GM06990 (cell line): ENCODE measurements at regions not wholly inside any gene's neighbourhood (a gene's known extent, or its start where the extent isn't known, plus 50 kb on each side); places are given as distances from the start of the nearest gene placed in this dataset.

Experiments
- DNase-seq: peaks from one replicate; pipeline ENCODE4 v3.0.0-alpha.2; 2011; ENCODE audit not compliant: insufficient read length; ENCODE audit errors: extremely low read depth
- H3K27me3 ChIP-seq: replicated peaks from 2 replicates; pipeline ENCODE4 v1.6.0; 2011; ENCODE audit warnings: low read length; ENCODE audit not compliant: control insufficient read depth, insufficient read depth
- H3K36me3 ChIP-seq: 2 replicates; pipeline ENCODE4 v1.5.1; 2011; ENCODE audit warnings: low read length; ENCODE audit not compliant: control insufficient read depth, insufficient read depth
- H3K4me3 ChIP-seq: replicated peaks from 2 replicates; pipeline ENCODE4 v1.5.1; 2011; ENCODE audit warnings: low read depth, mild to moderate bottlenecking, control low read depth, low read length
- CTCF ChIP-seq: IDR thresholded peaks from 2 replicates; pipeline ENCODE4 v1.5.1; 2011; ENCODE audit warnings: low read length, control low read depth, mild to moderate bottlenecking, inconsistent platforms; ENCODE audit not compliant: insufficient read depth, poor library complexity, severe bottlenecking

- DNase-seq = no peak
- Histone ChIP-seq H3K27me3 (no peaks in the 10 kb centered on the region; the same call in 1 of the 2 replicates), H3K36me3 (no peaks in the 10 kb centered on the region), H3K4me3 (no peak overlapping the region)
- TF ChIP-seq CTCF = no peak
These were observed 375.2 kb downstream of the SHANK2 start for GRCh38 chr11:70877151-70877550.

DNA sequence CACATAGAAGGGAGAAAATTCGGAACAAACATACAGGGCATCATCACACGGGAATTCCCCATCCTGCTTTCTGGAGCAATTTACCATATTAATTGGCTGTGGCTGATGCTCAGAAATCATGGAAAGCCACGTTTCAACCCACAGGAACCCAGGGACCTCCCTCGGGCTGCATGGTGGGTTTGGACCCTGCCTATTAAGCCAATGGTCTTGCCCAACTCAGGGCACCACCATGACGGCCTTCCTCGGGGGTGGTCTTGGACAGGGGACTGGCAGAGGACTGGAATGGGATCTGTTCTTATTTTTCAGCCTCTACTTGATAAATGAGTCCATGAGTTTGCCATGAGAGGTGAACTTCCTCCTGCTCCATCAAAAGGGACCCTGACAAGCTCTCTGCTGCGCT is 374.0 kb downstream of the SHANK2 start:
- H3K4me3 ChIP-seq = no peak overlapping the region

GRCh38 chr11:70879601-70880285 is 372.6 kb downstream of the SHANK2 start:
- DNase-seq = no peak
- H3K36me3 ChIP-seq = no peaks in the 10 kb centered on the region
- H3K27me3 ChIP-seq = no peaks in the 10 kb centered on the region; the same call in 1 of the 2 replicates
- H3K4me3 ChIP-seq = no peak overlapping the region
- no peak for TF ChIP-seq CTCF

More for the DNA sequence above, 374.0 kb downstream of the SHANK2 start:
- DNase-seq = no peak
- H3K36me3 ChIP-seq = no peaks in the 10 kb centered on the region
- H3K27me3 ChIP-seq = no peaks in the 10 kb centered on the region; the same call in 1 of the 2 replicates
- no peak for TF ChIP-seq CTCF

DNA sequence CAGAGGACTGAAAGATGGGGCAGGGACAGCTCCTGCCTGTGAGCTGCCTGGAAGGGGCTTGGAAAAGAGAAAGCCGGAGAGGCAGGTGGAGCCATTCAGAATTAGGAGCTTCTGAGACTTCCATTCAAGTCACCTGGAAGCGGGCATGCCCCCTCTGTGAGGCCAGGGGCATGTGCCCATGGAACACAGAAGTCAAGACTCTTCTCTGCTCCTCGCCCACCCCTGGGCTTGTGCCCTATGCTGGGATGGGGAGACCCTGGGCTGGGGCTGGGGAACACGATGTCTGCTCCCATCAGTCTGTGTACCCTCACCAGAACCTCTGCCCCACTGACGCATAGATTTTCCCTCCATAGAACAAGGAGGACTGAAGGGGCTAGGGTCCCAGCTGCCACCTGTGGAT is 372.0 kb downstream of the SHANK2 start:
- no peak for DNase-seq
- no peak for TF ChIP-seq CTCF
- H3K4me3 ChIP-seq = no peak overlapping the region
- H3K36me3 ChIP-seq = no peaks in the 10 kb centered on the region
- H3K27me3 ChIP-seq = no peaks in the 10 kb centered on the region; the same call in 1 of the 2 replicates

DNA sequence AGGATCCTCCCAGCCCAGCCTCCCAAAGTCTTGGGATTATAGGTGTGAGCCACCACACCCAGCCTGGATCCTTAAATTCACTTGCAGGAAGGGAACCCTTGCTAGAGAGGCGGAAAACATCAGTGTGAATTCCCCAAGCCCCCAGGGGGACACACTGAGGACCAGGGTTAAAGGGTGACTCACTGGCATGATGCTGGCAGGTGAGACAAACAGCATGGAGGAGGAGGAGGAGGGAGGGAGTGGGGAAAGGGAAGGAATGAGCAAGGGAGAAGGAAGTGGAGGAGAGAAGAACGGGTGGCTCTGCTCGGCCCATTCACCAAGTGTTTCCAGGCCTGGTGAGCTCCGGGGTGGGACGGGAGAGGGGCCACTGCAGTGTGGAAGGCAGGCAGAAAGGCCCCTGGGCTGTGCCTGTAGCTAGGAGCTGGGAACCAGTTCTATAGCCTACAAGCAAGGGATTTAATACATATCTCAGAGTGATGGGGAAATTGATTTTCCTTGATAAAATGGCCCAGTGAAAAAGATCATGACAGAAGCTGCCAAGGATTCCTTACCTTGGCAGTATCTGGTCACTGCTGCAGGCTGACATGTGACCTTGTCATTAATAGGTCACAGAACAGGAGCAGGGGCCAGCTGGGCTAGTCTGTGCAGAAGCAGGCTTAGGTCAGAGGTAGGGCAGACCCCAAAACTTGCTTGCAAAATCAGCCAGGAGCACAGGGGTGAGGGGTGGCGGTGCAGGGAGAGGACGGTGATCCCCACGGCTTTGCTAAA is 370.2 kb downstream of the SHANK2 start:
- no peak overlapping the region for H3K4me3 ChIP-seq

More for the DNA sequence above, 370.2 kb downstream of the SHANK2 start:
- Histone ChIP-seq H3K27me3 (no peaks in the 10 kb centered on the region; the same call in 1 of the 2 replicates), H3K36me3 (no peaks in the 10 kb centered on the region)
- TF ChIP-seq CTCF = no peak
- DNase-seq = no peak
